Stimulated activated CD8-positive, alpha-beta memory T cell treated with anti-CD3 and anti-CD28 coated beads, Interleukin-15, amount 100 ng/mL, for 48 hours (primary cell): ENCODE measurements at regions not wholly inside any gene's neighbourhood (a gene's known extent, or its start where the extent isn't known, plus 50 kb on each side); places are given as distances from the start of the nearest gene placed in this dataset.

Experiments used
- DNase-seq, 2 donors: peaks; one replicate each; pipeline ENCODE4 v3.0.0-alpha.2; 2020; ENCODE audit warnings: low read depth in 2 of 2

GRCh38 chr3:59300733-59301132 is 250.9 kb upstream of the CFAP20DC start:
- no peak for DNase-seq

GRCh38 chr3:59299561-59299960 is 249.7 kb upstream of the CFAP20DC start:
- DNase-seq, result no peak

- no peak for DNase-seq
These were observed 240.5 kb upstream of the CFAP20DC start for GRCh38 chr3:59290358-59290757.

DNA sequence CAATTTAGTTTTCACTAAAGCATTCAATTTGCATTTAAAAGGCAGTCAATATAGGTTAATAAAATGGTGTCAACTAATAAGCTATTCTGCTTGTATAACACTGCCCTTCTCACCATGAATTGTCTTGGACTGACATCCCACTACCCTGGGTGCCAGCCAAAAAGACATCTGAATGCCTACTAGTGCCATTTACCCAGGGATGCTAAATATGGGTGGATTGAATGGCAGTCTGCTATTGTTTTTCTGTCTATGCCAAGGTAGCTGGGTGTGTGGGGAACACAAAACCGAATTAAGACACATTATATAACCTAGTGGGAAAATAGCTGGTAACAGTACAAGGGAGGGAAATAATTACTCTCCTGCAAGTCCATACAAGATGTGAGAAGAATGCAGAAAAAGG is 240.0 kb upstream of the CFAP20DC start:
- no peak for DNase-seq

DNA sequence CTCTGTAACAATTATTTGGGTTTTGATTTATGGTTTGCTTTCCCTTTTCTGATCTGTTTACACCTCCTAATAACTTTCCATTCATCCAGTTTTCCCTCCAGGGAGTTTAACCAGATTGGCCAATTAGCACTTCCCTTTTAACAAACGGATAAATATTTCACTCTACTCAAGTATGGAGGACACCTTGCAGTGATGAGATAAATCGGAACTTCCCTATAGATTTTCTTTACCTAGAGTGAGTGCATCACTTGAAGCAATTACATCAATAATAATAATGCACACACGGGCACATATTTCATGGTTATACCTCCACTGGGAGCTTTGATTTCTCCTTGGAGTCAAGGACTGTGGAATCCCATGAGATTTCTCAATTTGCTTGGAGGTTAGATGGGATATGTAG is 239.1 kb upstream of the CFAP20DC start:
- DNase-seq, result no peak

DNA sequence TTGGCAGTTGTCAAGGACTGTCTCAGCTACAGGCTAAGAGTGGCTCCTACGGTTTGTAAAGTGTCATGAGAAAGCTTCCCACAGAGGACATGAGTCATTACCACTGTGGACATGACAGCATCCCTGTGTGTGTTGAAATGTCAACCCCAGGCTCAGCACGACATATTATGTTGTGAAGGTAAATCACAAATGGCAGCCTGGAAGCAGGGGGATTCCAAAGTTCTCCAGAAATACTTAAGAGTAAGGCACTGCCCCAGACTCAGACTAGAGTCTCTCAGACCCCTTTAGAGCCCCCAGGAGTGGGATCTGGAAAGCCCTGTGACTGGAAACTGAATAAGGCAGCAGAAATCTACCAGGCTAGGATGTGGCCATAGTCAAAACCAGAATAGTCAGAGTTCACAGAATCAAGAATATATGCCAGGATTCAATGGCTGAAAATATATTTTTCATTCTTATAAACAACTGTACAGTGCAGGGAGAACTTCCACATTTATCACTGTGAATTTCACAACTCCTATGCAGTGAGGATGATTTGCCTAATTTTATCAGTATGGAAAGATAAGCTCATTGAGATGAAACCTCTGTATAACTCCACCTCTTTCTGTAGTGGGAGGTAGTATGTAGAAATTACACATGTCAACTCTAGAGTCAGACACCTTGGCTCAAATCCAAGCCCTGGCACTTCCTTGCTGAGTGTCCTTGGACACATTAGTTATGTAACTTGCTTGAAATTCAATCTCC is 237.1 kb upstream of the CFAP20DC start:
- peak in 1 of 2 donors; percentile 29 for DNase-seq

DNA sequence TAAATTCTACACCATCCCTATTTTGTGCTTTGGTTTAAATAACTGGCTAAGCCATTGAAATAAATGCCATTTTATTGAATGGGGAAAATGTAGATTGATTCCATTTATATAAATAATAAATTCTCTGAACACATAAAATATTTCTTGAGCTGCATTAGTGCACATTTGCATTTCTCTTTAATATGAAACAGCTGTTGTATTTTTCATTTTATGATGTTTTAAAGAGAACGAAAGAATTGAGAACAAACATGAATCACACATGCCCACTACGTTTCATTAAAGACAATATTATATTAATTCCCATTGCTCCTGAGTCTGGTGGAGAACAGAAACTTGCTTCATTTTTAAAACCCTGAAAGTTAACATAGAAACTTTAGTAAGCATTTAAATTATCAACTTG is 235.7 kb upstream of the CFAP20DC start:
- no peak for DNase-seq

DNA sequence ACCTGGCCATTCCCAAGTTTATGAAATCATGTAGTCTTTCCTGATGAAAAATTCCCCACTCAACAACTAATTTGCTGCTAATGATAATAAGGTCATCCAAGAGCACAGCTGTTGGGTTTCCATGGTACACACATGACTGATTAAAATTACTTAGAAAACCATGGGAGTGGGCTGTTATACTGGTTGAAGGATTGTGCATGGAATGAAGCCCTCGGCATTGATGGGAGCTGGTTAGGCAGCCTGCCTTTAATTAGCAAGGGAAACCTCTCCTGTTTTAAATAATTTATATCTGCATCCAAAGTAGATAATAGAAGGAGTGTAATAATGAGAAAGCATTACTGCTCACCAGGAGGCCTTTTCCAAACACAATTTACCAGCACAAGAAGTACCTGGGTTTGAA is 235.1 kb upstream of the CFAP20DC start:
- no peak for DNase-seq

GRCh38 chr3:59280113-59280512 is 230.3 kb upstream of the CFAP20DC start:
- no peak for DNase-seq

DNA sequence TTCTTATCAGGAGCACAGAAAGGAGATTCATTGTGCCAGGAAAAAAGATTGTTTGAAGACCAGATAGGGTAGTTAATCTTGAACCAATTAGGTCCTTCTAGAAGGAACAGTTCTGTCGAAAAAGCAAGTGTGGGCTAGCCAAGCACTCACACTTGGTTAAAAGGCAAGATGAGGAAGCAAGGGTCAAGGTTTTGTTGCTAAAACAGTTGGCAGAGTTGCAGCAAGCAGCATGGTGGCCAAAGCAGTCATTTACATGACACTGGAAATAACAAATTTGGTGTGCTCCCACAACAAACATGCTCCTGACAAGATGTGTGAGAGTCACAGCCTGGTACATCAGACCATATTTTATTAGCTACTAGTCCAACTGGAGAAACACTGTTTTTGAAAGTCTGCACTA is 228.0 kb upstream of the CFAP20DC start:
- no peak for DNase-seq

DNA sequence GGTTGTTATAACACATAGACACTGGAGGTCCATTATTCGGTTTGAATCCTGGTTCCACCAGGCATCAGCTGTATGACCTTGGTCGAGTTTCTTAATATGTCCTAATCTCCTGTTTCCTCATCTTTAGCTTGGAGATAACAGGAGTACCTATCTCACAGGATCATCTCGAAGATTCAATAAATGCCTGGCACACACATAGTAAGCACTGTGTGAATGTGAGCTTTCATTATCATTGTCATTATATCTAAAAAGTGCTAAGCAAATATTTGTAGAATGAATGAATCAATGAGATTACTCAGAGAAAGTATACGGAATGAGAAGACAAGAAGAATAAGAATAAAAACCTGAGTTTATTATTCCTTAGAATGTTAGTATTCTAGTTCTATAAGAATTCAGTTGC is 227.4 kb upstream of the CFAP20DC start:
- no peak for DNase-seq

DNA sequence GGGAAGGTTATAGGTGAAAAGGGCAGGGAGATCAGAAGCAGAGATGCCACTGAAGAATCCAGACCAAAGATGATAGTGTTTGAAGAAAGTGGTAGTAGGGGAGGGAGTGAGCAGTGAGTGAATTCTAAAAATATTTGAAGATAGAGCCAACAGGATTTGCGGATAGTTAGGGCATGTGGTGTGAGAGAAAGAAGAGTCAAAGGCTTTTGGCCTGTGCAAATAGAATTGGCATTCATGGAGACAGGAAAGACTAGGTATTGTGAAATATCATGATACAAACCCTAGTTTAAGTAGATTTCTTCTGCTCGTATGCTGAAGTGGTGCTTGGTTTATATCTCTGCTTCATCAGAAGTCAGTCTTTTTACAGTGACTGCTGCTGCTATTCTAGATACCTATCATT is 224.2 kb upstream of the CFAP20DC start:
- no peak for DNase-seq

GRCh38 chr3:59271971-59272370 is 222.1 kb upstream of the CFAP20DC start:
- no peak for DNase-seq

DNA sequence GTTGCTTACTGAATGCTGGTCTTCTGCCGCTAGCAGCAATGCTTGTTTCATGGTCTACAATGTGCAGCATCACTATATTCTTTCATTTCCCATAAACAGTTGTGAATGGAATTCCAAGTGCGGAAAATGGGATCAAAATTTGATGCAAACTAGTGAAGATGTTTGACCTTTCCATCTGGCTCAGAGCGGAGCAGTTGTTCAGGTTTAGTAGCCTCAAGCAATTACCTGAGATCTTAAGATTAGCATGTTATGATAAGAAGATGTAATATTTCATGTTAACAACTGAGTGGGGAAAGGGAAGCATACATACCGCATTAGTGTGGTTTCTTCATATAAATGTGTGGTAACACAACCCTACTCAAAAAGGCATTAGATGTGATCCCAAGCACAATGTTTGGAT is 221.1 kb upstream of the CFAP20DC start:
- no peak for DNase-seq

GRCh38 chr3:59270209-59270608 is 220.4 kb upstream of the CFAP20DC start:
- no peak for DNase-seq

DNA sequence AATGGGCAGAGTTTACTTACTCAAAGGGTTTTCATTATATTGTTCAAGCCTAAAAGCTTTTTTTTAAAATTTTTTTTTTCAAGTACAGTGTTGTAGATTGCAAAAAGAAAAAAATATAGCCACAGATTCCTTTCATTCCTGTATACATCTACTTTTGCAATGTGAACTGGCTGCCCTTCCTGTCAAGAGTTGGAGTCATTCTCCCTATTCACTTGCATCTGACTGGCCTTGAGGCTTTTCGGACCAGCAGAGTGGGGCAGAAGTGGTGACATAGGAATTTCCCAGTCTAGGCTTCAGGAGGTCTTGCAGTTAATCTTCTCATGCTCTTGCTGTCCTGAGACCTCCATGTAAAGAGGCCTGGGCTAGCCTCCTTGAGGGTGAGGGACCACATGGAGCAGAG is 218.3 kb upstream of the CFAP20DC start:
- no peak for DNase-seq

GRCh38 chr3:59267021-59267420 is 217.2 kb upstream of the CFAP20DC start:
- no peak for DNase-seq

- DNase-seq, result no peak
These were observed 216.7 kb upstream of the CFAP20DC start for GRCh38 chr3:59266551-59266950.

- no peak for DNase-seq
These were observed 215.7 kb upstream of the CFAP20DC start for GRCh38 chr3:59265566-59265965.

- no peak for DNase-seq
These were observed 214.5 kb upstream of the CFAP20DC start for GRCh38 chr3:59264366-59264765.

GRCh38 chr3:59263152-59263551 is 213.3 kb upstream of the CFAP20DC start:
- DNase-seq, result no peak

- no peak for DNase-seq
These were observed 212.3 kb upstream of the CFAP20DC start for GRCh38 chr3:59262076-59262498.

DNA sequence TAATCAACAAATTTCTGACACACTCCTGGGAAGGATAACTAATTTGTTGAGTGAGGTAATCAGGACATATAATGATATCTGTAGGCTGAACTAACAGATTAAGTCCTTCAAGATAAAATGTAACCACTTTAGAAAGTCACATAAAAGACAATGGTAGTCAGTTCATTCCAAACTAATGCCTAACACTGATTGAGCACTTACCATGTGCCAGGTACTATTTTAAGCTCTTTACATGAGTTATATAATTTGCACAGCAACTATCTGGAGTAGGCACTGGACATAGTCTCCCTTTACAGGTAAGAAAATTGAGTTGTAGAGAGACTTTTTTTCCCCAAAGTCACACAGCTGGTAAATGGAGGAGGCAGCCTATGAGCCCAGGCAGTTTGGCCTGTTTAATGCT is 211.2 kb upstream of the CFAP20DC start:
- DNase-seq, result no peak
